ENCODE measurements at regions not wholly inside any gene's neighbourhood (a gene's known extent, or its start where the extent isn't known, plus 50 kb on each side); places are given as distances from the start of the nearest gene placed in this dataset.

GRCh38 chr5:2806176-2806575 is 54.7 kb upstream of the IRX2 start:
- H3K4me3 ChIP-seq (ENCODE audit: low read depth, low read length), result no peak overlapping the region
- no peaks in the 10 kb centered on the region for H3K27me3 ChIP-seq (replicated peaks)
- in situ Hi-C loops (cut with HindIII; ENCODE audit: low pct_ligation_motif_present, low sequenced_read_pairs), result no loop called here
- no peak for DNase-seq
- TF ChIP-seq, protein P1, sequence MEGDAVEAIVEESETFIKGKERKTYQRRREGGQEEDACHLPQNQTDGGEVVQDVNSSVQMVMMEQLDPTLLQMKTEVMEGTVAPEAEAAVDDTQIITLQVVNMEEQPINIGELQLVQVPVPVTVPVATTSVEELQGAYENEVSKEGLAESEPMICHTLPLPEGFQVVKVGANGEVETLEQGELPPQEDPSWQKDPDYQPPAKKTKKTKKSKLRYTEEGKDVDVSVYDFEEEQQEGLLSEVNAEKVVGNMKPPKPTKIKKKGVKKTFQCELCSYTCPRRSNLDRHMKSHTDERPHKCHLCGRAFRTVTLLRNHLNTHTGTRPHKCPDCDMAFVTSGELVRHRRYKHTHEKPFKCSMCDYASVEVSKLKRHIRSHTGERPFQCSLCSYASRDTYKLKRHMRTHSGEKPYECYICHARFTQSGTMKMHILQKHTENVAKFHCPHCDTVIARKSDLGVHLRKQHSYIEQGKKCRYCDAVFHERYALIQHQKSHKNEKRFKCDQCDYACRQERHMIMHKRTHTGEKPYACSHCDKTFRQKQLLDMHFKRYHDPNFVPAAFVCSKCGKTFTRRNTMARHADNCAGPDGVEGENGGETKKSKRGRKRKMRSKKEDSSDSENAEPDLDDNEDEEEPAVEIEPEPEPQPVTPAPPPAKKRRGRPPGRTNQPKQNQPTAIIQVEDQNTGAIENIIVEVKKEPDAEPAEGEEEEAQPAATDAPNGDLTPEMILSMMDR (IDR thresholded peaks at IDR 0.05; ENCODE audit: low read depth, low read length, missing control alignments), result no peak
- H3K27ac ChIP-seq, result no peak overlapping the region
- no peaks in the 10 kb centered on the region for H3K36me3 ChIP-seq (replicated peaks)

DNA sequence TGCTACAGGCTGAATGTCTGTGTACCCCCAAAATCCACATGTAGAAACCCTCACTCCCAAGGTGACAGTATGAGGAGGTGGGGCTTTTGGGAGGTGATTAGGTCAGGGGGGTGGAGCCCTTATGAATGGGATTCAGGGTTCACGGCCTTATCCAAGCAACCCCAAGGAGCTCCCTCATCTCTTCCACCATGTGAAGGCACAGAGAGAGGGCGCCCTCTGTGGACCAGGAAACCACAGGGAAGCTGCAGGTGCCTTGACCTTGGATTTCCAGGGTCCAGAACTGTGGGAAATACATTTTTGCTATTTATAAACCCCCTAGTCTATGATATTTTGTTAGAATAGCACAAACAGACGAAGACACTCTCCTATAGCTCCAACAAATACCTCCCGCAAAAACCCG is 53.6 kb upstream of the IRX2 start:
- Histone ChIP-seq H3K4me3 (ENCODE audit: low read depth, low read length) (no peak overlapping the region), H3K27me3 (replicated peaks) (no peaks in the 10 kb centered on the region), H3K36me3 (replicated peaks) (no peaks in the 10 kb centered on the region), H3K27ac (no peak overlapping the region)
- TF ChIP-seq, protein P1 (IDR thresholded peaks at IDR 0.05; ENCODE audit: low read depth, low read length, missing control alignments), result no peak
- no peak for DNase-seq
- in situ Hi-C loops (cut with HindIII; ENCODE audit: low pct_ligation_motif_present, low sequenced_read_pairs), result no loop called here

DNA sequence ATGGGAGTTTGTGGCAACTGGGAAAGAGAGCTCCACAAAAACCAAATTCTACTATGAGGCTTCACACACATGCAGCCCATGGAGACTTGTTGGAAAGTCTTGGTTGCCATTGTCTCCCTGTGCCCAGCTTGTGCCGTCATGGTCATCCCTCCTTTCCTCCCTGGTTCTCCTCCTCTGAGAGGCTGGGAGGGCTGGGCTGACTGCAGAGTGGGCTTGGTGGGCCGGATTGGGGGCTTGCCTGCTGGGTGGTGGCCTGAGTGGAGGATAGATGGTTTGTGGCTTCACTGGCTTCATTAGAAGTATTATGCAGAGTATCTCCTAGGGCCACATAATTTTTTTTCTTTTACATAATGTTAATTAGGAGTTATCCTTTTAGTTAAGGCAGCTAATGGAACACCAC is 52.3 kb upstream of the IRX2 start:
- Histone ChIP-seq H3K36me3 (replicated peaks) (no peaks in the 10 kb centered on the region), H3K27me3 (replicated peaks) (no peaks in the 10 kb centered on the region), H3K4me3 (ENCODE audit: low read depth, low read length) (no peak overlapping the region), H3K27ac (no peak overlapping the region)
- in situ Hi-C loops (cut with HindIII; ENCODE audit: low pct_ligation_motif_present, low sequenced_read_pairs), result no loop called here
- TF ChIP-seq, protein P1 (IDR thresholded peaks at IDR 0.05; ENCODE audit: low read depth, low read length, missing control alignments), result no peak
- no peak for DNase-seq

DNA sequence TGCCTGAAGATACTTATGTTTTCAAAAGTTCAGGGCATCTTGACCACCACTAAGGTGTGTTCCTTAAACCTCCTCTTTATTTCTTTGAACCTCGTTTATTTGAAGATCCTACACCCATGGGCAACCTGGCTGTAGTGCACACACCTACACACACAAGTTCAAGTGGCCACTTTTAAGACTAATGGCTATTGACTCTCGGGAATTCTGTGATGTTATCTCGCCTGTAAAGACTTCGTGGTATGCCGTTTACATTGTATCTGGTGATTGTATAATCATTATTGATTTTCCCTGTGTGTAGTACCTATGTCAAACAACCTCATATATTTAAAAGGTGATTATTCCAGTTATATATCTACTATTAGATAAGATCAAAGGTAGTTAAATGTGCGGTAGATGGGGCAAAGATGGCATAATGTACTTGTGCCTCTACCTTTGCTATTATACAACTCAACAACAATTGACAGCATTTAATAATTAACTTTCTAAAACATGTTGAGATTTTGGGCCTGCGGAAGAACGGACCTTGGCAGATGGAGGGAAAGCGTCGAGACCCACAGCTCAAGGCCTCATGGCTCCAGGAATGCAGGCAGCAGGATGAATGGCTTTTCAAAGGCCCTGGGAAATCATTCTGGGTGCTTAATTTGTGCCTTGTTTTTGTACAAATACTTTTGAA is 51.4 kb upstream of the IRX2 start:
- H3K36me3 ChIP-seq (replicated peaks), result no peaks in the 10 kb centered on the region
- no peak overlapping the region for H3K4me3 ChIP-seq (ENCODE audit: low read depth, low read length)
- no peak overlapping the region for H3K27ac ChIP-seq
- no peak for DNase-seq
- TF ChIP-seq, protein P1 (IDR thresholded peaks at IDR 0.05; ENCODE audit: low read depth, low read length, missing control alignments), result no peak
- in situ Hi-C loops (cut with HindIII; ENCODE audit: low pct_ligation_motif_present, low sequenced_read_pairs), result no loop called here
- no peaks in the 10 kb centered on the region for H3K27me3 ChIP-seq (replicated peaks)

DNA sequence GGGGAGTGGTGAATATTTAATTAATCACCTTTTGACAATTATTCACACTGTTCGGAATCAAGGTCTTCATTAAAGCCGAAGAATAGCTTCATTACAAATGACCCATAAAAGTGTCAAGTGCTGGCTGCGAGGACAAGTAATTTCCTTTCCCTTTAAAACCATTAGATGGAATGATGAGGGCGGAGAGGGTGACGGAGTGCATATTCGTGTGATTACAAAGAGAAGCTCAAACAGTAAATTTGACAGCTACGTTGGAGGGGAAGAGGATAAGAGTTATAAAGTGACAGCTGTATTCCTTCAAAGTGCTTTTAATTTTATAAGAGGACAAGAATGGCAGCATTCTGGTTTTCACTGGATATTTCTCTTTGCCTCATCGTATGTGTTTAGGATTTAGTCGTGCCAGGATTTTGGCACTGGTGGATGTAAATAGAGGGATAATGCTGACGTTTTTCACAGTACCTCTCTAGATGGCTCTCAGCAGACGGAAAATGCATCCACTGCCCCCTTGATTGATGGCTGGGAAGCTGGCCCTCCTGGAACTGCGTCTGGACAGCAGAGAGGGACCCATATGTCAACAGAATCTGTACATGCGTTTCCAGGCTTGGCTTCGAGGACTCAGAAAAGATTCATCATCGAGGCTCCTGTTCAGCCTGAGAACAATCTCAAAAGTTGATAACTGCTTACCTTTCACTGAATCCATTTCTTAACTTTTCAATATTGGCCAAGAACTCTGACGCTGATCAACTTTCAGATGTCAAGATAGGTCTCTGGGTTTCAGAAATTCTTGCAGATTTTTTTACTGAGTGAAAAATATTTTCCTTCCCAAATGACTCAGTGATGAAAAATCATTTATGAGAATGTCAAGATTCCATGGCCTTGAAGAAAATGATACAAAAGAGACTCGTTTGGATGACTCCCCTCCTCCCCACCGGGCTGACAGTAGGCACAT is 50.4 kb upstream of the IRX2 start:
- H3K27ac ChIP-seq, result no peak overlapping the region
- no peaks in the 10 kb centered on the region for H3K27me3 ChIP-seq (replicated peaks)
- no peak for DNase-seq
- no peak overlapping the region for H3K4me3 ChIP-seq (ENCODE audit: low read depth, low read length)
- H3K36me3 ChIP-seq (replicated peaks), result no peaks in the 10 kb centered on the region
- TF ChIP-seq, protein P1 (IDR thresholded peaks at IDR 0.05; ENCODE audit: low read depth, low read length, missing control alignments), result no peak
- in situ Hi-C loops (cut with HindIII; ENCODE audit: low pct_ligation_motif_present, low sequenced_read_pairs), result no loop called here
